Activated CD8-positive, alpha-beta memory T cell treated with anti-CD3 and anti-CD28 coated beads, Interleukin-2, amount 50 U/mL, for 4 hours (primary cell): ENCODE measurements at regions not wholly inside any gene's neighbourhood (a gene's known extent, or its start where the extent isn't known, plus 50 kb on each side); places are given as distances from the start of the nearest gene placed in this dataset.

Experiments used
- DNase-seq: peaks from one replicate; pipeline ENCODE4 v3.0.0-alpha.2; 2020

- peak; percentile 45 for DNase-seq
Observed at GRCh38 chr16:66315210-66315825, 51.2 kb upstream of the CDH5 start.

- no peak for DNase-seq
Observed at GRCh38 chr16:66311306-66311705, 55.2 kb upstream of the CDH5 start.

GRCh38 chr16:66309215-66309807 is 57.2 kb upstream of the CDH5 start:
- no peak for DNase-seq

- DNase-seq: no peak
Observed at GRCh38 chr16:66308096-66308495, 58.4 kb upstream of the CDH5 start.

- no peak for DNase-seq
Observed at GRCh38 chr16:66306366-66307150, 59.9 kb upstream of the CDH5 start.

GRCh38 chr16:66304961-66305360 is 61.5 kb upstream of the CDH5 start:
- DNase-seq: no peak

GRCh38 chr16:66304151-66304550 is 62.3 kb upstream of the CDH5 start:
- DNase-seq: no peak

GRCh38 chr16:66300501-66300900 is 66.0 kb upstream of the CDH5 start:
- DNase-seq: no peak

- no peak for DNase-seq
Observed at GRCh38 chr16:66300037-66300436, 66.5 kb upstream of the CDH5 start.

- no peak for DNase-seq
Observed at GRCh38 chr16:66299349-66299748, 67.1 kb upstream of the CDH5 start.

- DNase-seq: no peak
Observed at GRCh38 chr16:66298571-66299120, 67.8 kb upstream of the CDH5 start.

GRCh38 chr16:66298006-66298405 is 68.5 kb upstream of the CDH5 start:
- no peak for DNase-seq

GRCh38 chr16:66296591-66296990 is 69.9 kb upstream of the CDH5 start:
- DNase-seq: no peak

- DNase-seq: no peak
Observed at GRCh38 chr16:66295761-66296546, 70.5 kb upstream of the CDH5 start.

GRCh38 chr16:66295213-66295612 is 71.3 kb upstream of the CDH5 start:
- DNase-seq: no peak

- no peak for DNase-seq
Observed at GRCh38 chr16:66294507-66294906, 72.0 kb upstream of the CDH5 start.

GRCh38 chr16:66293932-66294331 is 72.6 kb upstream of the CDH5 start:
- no peak for DNase-seq

- no peak for DNase-seq
Observed at GRCh38 chr16:66293207-66293735, 73.2 kb upstream of the CDH5 start.

GRCh38 chr16:66292241-66292935 is 74.1 kb upstream of the CDH5 start:
- no peak for DNase-seq

GRCh38 chr16:66291833-66292232 is 74.7 kb upstream of the CDH5 start:
- DNase-seq: no peak

- DNase-seq: no peak
Observed at GRCh38 chr16:66290431-66290830, 76.1 kb upstream of the CDH5 start.

GRCh38 chr16:66289986-66290385 is 76.5 kb upstream of the CDH5 start:
- DNase-seq: no peak
